Thymus (tissue), 11 donors: ENCODE measurements at regions not wholly inside any gene's neighbourhood (a gene's known extent, or its start where the extent isn't known, plus 50 kb on each side); places are given as distances from the start of the nearest gene placed in this dataset.
"Not testable (repeated sequence)": the region's sequence is repeated elsewhere in the genome, so short reads cannot be mapped to it uniquely, and the experiment has no call there.

Source experiments
- DNase-seq, 9 donors: peaks; one replicate each; pipeline ENCODE4 v3.0.0-alpha.2; 2013; ENCODE audit warnings: low spot score in 9 of 9, low read depth in 6 of 9, missing footprints in 1 of 9
- H3K27ac ChIP-seq, 2 donors: one replicate each; pipeline ENCODE4 v1.5.1; 2013; ENCODE audit warnings: control low read depth in 1 of 2, low read depth in 1 of 2, low read length in 1 of 2, mild to moderate bottlenecking in 1 of 2, moderate library complexity in 1 of 2
- H3K27me3 ChIP-seq, 2 donors: one replicate each; pipeline ENCODE4 v1.5.1; 2013; ENCODE audit warnings: low read length in 1 of 2; ENCODE audit not compliant: control insufficient read depth in 2 of 2, insufficient read depth in 1 of 2
- H3K36me3 ChIP-seq, 2 donors: one replicate each; pipeline ENCODE4 v1.5.1; 2013; ENCODE audit warnings: low read length in 1 of 2, mild to moderate bottlenecking in 1 of 2, moderate library complexity in 1 of 2; ENCODE audit not compliant: control insufficient read depth in 2 of 2, insufficient read depth in 2 of 2
- H3K4me1 ChIP-seq, 2 donors: one replicate each; pipeline ENCODE4 v1.5.1; 2013; ENCODE audit warnings: low read length in 2 of 2; ENCODE audit not compliant: control insufficient read depth in 2 of 2, insufficient read depth in 2 of 2
- H3K4me3 ChIP-seq, 2 donors: one replicate each; pipeline ENCODE4 v1.5.1; 2013; ENCODE audit warnings: low read length in 2 of 2, control low read depth in 1 of 2, mild to moderate bottlenecking in 1 of 2
- H3K9me3 ChIP-seq, 2 donors: one replicate each; pipeline ENCODE4 v1.5.1; 2013; ENCODE audit warnings: low read length in 1 of 2, mild to moderate bottlenecking in 1 of 2; ENCODE audit not compliant: control insufficient read depth in 2 of 2, insufficient read depth in 1 of 2
- WGBS: extraction: QIAGEN DNeasy Blood & Tissue Kit; methylation state at CpG from one replicate; pipeline ENCODE4 v1.1.7; 2013; 5-methylcytosine and 5-hydroxymethylcytosine counted together
- donor health status: healthy.

GRCh38 chr4:189753092-189753491 lies 187.6 kb upstream of the FRG1 start:
- not testable (repeated sequence) for H3K4me1 ChIP-seq, H3K36me3 ChIP-seq, H3K27ac ChIP-seq, DNase-seq, H3K9me3 ChIP-seq, H3K4me3 ChIP-seq, H3K27me3 ChIP-seq
- WGBS: 78% methylated on average over 1 of the region's 1 CpG

- H3K4me3 ChIP-seq: no peak overlapping the region
- no peak overlapping the region for H3K27ac ChIP-seq
- no peaks in the 10 kb centered on the region for H3K36me3 ChIP-seq
- H3K9me3 ChIP-seq: no peaks in the 10 kb centered on the region
- H3K4me1 ChIP-seq: no peaks in the 10 kb centered on the region
- H3K27me3 ChIP-seq: no peaks in the 10 kb centered on the region
- 90% methylated on average over 3 of the region's 3 CpGs for WGBS
- DNase-seq: no peak
These were observed 177.1 kb upstream of the FRG1 start for GRCh38 chr4:189763583-189763982.

GRCh38 chr4:189765301-189765700 lies 175.4 kb upstream of the FRG1 start:
- WGBS: 89% methylated on average over 10 of the region's 10 CpGs
- H3K27me3 ChIP-seq: no peaks in the 10 kb centered on the region
- DNase-seq: no peak
- no peak overlapping the region for H3K4me3 ChIP-seq
- H3K4me1 ChIP-seq: no peaks in the 10 kb centered on the region
- H3K36me3 ChIP-seq: no peaks in the 10 kb centered on the region
- H3K9me3 ChIP-seq: no peaks in the 10 kb centered on the region
- no peak overlapping the region for H3K27ac ChIP-seq

GRCh38 chr4:189765736-189766135 lies 174.9 kb upstream of the FRG1 start:
- Histone ChIP-seq H3K9me3 (no peaks in the 10 kb centered on the region), H3K4me1 (no peaks in the 10 kb centered on the region), H3K36me3 (no peaks in the 10 kb centered on the region), H3K27ac (no peak overlapping the region), H3K4me3 (no peak overlapping the region), H3K27me3 (no peaks in the 10 kb centered on the region)
- WGBS: 85% methylated on average over 6 of the region's 6 CpGs
- DNase-seq: no peak

- DNase-seq: no peak
- 94% methylated on average over 4 of the region's 4 CpGs for WGBS
- no peaks in the 10 kb centered on the region for H3K27me3 ChIP-seq
- H3K4me3 ChIP-seq: no peak overlapping the region
- H3K9me3 ChIP-seq: no peaks in the 10 kb centered on the region
- no peaks in the 10 kb centered on the region for H3K36me3 ChIP-seq
- no peak overlapping the region for H3K27ac ChIP-seq
- H3K4me1 ChIP-seq: no peaks in the 10 kb centered on the region
These were observed 172.7 kb upstream of the FRG1 start for GRCh38 chr4:189767941-189768340.

- Histone ChIP-seq H3K4me3 (no peak overlapping the region), H3K27ac (no peak overlapping the region), H3K36me3 (no peaks in the 10 kb centered on the region), H3K4me1 (no peaks in the 10 kb centered on the region), H3K9me3 (peaks cover 0 to 5% of the 10 kb centered on the region in 2 donors), H3K27me3 (no peaks in the 10 kb centered on the region)
- 90% methylated on average over 9 of the region's 9 CpGs for WGBS
- no peak for DNase-seq
These were observed 171.5 kb upstream of the FRG1 start for GRCh38 chr4:189769131-189769530.

- DNase-seq: no peak
- H3K27ac ChIP-seq: no peak overlapping the region
- H3K4me1 ChIP-seq: no peaks in the 10 kb centered on the region
- H3K9me3 ChIP-seq: peaks cover 0 to 5% of the 10 kb centered on the region in 2 donors
- H3K36me3 ChIP-seq: no peaks in the 10 kb centered on the region
- no peak overlapping the region for H3K4me3 ChIP-seq
- no peaks in the 10 kb centered on the region for H3K27me3 ChIP-seq
- WGBS: 91% methylated on average over 11 of the region's 11 CpGs
These were observed 168.8 kb upstream of the FRG1 start for GRCh38 chr4:189771696-189772361.

- H3K4me1 ChIP-seq: no peaks in the 10 kb centered on the region
- WGBS: 79% methylated on average over 6 of the region's 6 CpGs
- H3K27me3 ChIP-seq: no peaks in the 10 kb centered on the region
- no peak overlapping the region for H3K27ac ChIP-seq
- no peaks in the 10 kb centered on the region for H3K36me3 ChIP-seq
- H3K4me3 ChIP-seq: no peak overlapping the region
- DNase-seq: no peak
- peaks cover 0 to 5% of the 10 kb centered on the region in 2 donors for H3K9me3 ChIP-seq
These were observed 166.8 kb upstream of the FRG1 start for GRCh38 chr4:189773909-189774308.

GRCh38 chr4:189779281-189779980 lies 161.2 kb upstream of the FRG1 start:
- Histone ChIP-seq H3K4me3 (no peak overlapping the region), H3K27me3 (no peaks in the 10 kb centered on the region), H3K9me3 (no peaks in the 10 kb centered on the region), H3K36me3 (no peaks in the 10 kb centered on the region), H3K27ac (no peak overlapping the region), H3K4me1 (no peaks in the 10 kb centered on the region)
- no peak for DNase-seq
- WGBS: 86% methylated on average over 7 of the region's 7 CpGs
